ENCODE measurements at regions not wholly inside any gene's neighbourhood (a gene's known extent, or its start where the extent isn't known, plus 50 kb on each side); places are given as distances from the start of the nearest gene placed in this dataset.

DNA sequence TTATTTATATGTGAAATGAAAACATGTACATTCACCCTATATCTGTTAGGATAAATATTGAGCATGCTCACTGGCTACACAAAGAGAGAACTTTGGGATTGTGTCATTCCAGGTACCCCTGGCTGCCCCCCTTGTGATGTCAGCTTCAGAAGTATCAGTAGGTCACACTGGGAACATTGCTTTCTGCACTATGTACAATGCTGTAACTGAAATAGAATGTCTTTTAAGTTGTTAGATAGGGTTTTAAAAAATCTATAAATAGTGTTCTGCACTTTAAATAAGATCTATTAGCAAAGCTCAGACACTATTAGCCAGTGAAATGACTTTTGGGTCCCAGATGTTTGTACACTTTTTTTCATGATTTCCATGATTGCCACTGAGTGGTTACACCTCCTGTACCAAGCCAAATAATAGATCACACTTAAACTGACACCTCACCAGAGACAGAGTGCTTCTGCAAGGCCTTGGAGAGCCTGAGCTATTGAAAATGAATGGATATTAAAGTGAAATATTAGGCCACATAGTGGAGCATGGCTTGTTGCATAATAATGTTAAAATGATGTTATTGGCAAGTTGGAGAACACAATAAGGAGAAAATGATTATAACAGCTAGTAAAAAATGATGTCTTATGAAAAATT lies 297.0 kb upstream of the NXPH2 start:
- no peaks in the 10 kb centered on the region for H3K9me1 ChIP-seq (replicated peaks; ENCODE audit: control insufficient read depth, extremely low read depth, insufficient read depth, low read length)
- no peak overlapping the region for H3K4me2 ChIP-seq (ENCODE audit: insufficient read depth, low read length)
- FAIRE-seq, result no peak
- no peaks in the 10 kb centered on the region for H3K79me2 ChIP-seq (ENCODE audit: control insufficient read depth, insufficient read depth, low read length)
- BruUV-seq (replicated peaks), result no TSS peak
- dilution Hi-C loops (cut with MboI; ENCODE audit: extremely low pct_ligation_motif_present, low sequenced_read_pairs) (no loop called here), intact Hi-C loops (cut with micrococcal nuclease) (no loop called here)
- H3K36me3 ChIP-seq (ENCODE audit: control insufficient read depth in 2 of 2, extremely low read depth in 1 of 2, insufficient read depth in 2 of 2, low read length in 2 of 2), result no peaks in the 10 kb centered on the region
- no peak overlapping the region for H3K4me3 ChIP-seq (replicated peaks in 1 of 3; ENCODE audit: insufficient read depth in 1 of 3, low read depth in 1 of 3, low read length in 3 of 3)
- H2AFZ ChIP-seq (ENCODE audit: low read depth, low read length), result no peak overlapping the region
- CTCF ChIA-PET, result no interaction called here
- no peaks in the 10 kb centered on the region for H4K20me1 ChIP-seq (replicated peaks; ENCODE audit: control insufficient read depth, extremely low read depth, insufficient read depth, low read length)
- no peaks in the 10 kb centered on the region for H3K27me3 ChIP-seq (ENCODE audit: control insufficient read depth in 2 of 2, insufficient read depth in 2 of 2, low read length in 2 of 2)
- no peak overlapping the region for H3K27ac ChIP-seq (ENCODE audit: insufficient read depth, low read depth, low read length)
- no peaks in the 10 kb centered on the region for H3K9me3 ChIP-seq (replicated peaks; ENCODE audit: control insufficient read depth, insufficient read depth, low read length)
- no peak for DNase-seq (ENCODE audit: low read depth, low spot score)
- no peak overlapping the region for H3K9ac ChIP-seq (replicated peaks; ENCODE audit: extremely low read depth, insufficient read depth, low read length)
- TF ChIP-seq POLR2A (IDR thresholded peaks at IDR 0.05; ENCODE audit: low read depth, low read length), result no peak
- no peak for TF ChIP-seq FOS (IDR thresholded peaks at IDR 0.05; ENCODE audit: borderline replicate concordance, insufficient read depth, low read length)
- TF ChIP-seq, protein P1, sequence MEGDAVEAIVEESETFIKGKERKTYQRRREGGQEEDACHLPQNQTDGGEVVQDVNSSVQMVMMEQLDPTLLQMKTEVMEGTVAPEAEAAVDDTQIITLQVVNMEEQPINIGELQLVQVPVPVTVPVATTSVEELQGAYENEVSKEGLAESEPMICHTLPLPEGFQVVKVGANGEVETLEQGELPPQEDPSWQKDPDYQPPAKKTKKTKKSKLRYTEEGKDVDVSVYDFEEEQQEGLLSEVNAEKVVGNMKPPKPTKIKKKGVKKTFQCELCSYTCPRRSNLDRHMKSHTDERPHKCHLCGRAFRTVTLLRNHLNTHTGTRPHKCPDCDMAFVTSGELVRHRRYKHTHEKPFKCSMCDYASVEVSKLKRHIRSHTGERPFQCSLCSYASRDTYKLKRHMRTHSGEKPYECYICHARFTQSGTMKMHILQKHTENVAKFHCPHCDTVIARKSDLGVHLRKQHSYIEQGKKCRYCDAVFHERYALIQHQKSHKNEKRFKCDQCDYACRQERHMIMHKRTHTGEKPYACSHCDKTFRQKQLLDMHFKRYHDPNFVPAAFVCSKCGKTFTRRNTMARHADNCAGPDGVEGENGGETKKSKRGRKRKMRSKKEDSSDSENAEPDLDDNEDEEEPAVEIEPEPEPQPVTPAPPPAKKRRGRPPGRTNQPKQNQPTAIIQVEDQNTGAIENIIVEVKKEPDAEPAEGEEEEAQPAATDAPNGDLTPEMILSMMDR (IDR thresholded peaks at IDR 0.05; ENCODE audit: extremely low read depth in 1 of 2, insufficient read depth in 1 of 2, low read depth in 1 of 2, low read length in 2 of 2), result no peak
- TF ChIP-seq EZH2 (IDR thresholded peaks at IDR 0.05; ENCODE audit: borderline replicate concordance, low read depth, low read length, severe bottlenecking), result no peak
- TF ChIP-seq, protein P2, sequence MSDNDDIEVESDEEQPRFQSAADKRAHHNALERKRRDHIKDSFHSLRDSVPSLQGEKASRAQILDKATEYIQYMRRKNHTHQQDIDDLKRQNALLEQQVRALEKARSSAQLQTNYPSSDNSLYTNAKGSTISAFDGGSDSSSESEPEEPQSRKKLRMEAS (IDR thresholded peaks at IDR 0.05; ENCODE audit: insufficient read depth, insufficient read length), result no peak
- no peak for TF ChIP-seq GATA2 (IDR thresholded peaks at IDR 0.05; ENCODE audit: insufficient read depth, insufficient read length, low read depth, low read length)
- no peak for TF ChIP-seq POLR2AphosphoS5 (IDR thresholded peaks at IDR 0.05; ENCODE audit: insufficient read depth, low read depth, low read length)
- TF ChIP-seq MYC (IDR thresholded peaks at IDR 0.05; ENCODE audit: low read depth, low read length), result no peak
- POLR2A ChIA-PET, result no interaction called here
- no peaks in the 10 kb centered on the region for H3K4me1 ChIP-seq (ENCODE audit: control insufficient read depth, extremely low read depth, insufficient read depth, low read length)
